GM23248 (cell line): ENCODE measurements at regions not wholly inside any gene's neighbourhood (a gene's known extent, or its start where the extent isn't known, plus 50 kb on each side); places are given as distances from the start of the nearest gene placed in this dataset.

Source experiments
- DNase-seq: peaks from one replicate; pipeline ENCODE4 v3.0.0-alpha.2; 2015
- H2AFZ ChIP-seq: fragments of 200-600 bp; sonication (generic); 2 replicates; pipeline ENCODE4 v1.6.1; 2016; ENCODE audit warnings: antibody characterized with exemption
- H3F3A ChIP-seq: fragments of 200-600 bp; sonication (generic); 2 replicates; pipeline ENCODE4 v1.6.1; 2016; ENCODE audit warnings: mild to moderate bottlenecking, antibody characterized with exemption, mixed run types; ENCODE audit not compliant: insufficient read depth
- H3K27ac ChIP-seq: fragments of 200-600 bp; sonication (generic); 2 replicates; pipeline ENCODE4 v1.5.1; 2016; ENCODE audit warnings: mild to moderate bottlenecking
- H3K27me3 ChIP-seq: fragments of 200-600 bp; sonication (generic); replicated peaks from 2 replicates; pipeline ENCODE4 v1.6.1; 2016; ENCODE audit warnings: mild to moderate bottlenecking; ENCODE audit not compliant: insufficient read depth
- H3K36me3 ChIP-seq: fragments of 200-600 bp; sonication (generic); 2 replicates; pipeline ENCODE4 v1.6.1; 2016; ENCODE audit warnings: low read depth, mild to moderate bottlenecking
- H3K4me1 ChIP-seq: fragments of 200-600 bp; sonication (generic); 2 replicates; pipeline ENCODE4 v1.6.1; 2016; ENCODE audit warnings: mild to moderate bottlenecking; ENCODE audit not compliant: insufficient read depth
- H3K4me2 ChIP-seq: fragments of 200-600 bp; sonication (generic); one replicate; pipeline ENCODE4 v1.6.1; 2016; ENCODE audit warnings: mild to moderate bottlenecking; ENCODE audit not compliant: unreplicated experiment
- H3K4me3 ChIP-seq: fragments of 200-600 bp; sonication (generic); 2 replicates; pipeline ENCODE4 v1.5.1; 2016; ENCODE audit warnings: mild to moderate bottlenecking
- H3K79me2 ChIP-seq: fragments of 200-600 bp; sonication (generic); 2 replicates; pipeline ENCODE4 v1.6.1; 2016; ENCODE audit warnings: mild to moderate bottlenecking; ENCODE audit not compliant: insufficient read depth
- H3K9ac ChIP-seq: fragments of 200-600 bp; sonication (generic); 2 replicates; pipeline ENCODE4 v1.6.1; 2016; ENCODE audit warnings: mild to moderate bottlenecking
- H3K9me2 ChIP-seq: fragments of 200-600 bp; sonication (generic); 2 replicates; pipeline ENCODE4 v1.6.1; 2016; ENCODE audit warnings: mixed run types, mild to moderate bottlenecking, moderate library complexity; ENCODE audit not compliant: insufficient read depth
- H3K9me3 ChIP-seq: fragments of 200-600 bp; sonication (generic); one replicate; pipeline ENCODE4 v1.6.1; 2017; ENCODE audit warnings: low read depth
- H4K20me1 ChIP-seq: fragments of 200-600 bp; sonication (generic); 2 replicates; pipeline ENCODE4 v1.6.0; 2016; ENCODE audit not compliant: insufficient read depth
- EZH2 ChIP-seq: fragments of 200-600 bp; sonication (generic); IDR thresholded peaks from 2 replicates; pipeline ENCODE4 v1.6.1; 2018; ENCODE audit warnings: antibody characterized with exemption, mild to moderate bottlenecking; ENCODE audit not compliant: insufficient read depth, poor library complexity, severe bottlenecking
- EZH2phosphoT487 ChIP-seq: fragments of 200-600 bp; sonication (generic); IDR thresholded peaks from 2 replicates; pipeline ENCODE4 v1.6.1; 2018; ENCODE audit warnings: antibody characterized with exemption, moderate library complexity, mild to moderate bottlenecking, low read depth; ENCODE audit not compliant: insufficient read depth
- WGBS, 2 experiments: methylation state at CpG; one replicate each; pipeline ENCODE4 v1.1.6; 2015 to 2017; ENCODE audit warnings: low lambda C conversion rate in 2 of 2, low coverage in 1 of 2; ENCODE audit errors: missing lambda C conversion rate in 2 of 2; 5-methylcytosine and 5-hydroxymethylcytosine counted together
- in situ Hi-C: fragments of 300-500 bp; cut with MboI; formaldehyde crosslinking; loops from 2 replicates; pipeline ENCODE4 v1.15.0; 2020

GRCh38 chr4:159632031-159632430 is 529.2 kb downstream of the RAPGEF2 start:
- Histone ChIP-seq H3K9ac (no peak overlapping the region), H3F3A (no peaks in the 10 kb centered on the region), H3K4me3 (no peak overlapping the region), H3K36me3 (no peaks in the 10 kb centered on the region), H3K9me3 (no peaks in the 10 kb centered on the region), H2AFZ (no peak overlapping the region), H3K27ac (no peak overlapping the region), H3K4me2 (no peak overlapping the region), H3K27me3 (no peaks in the 10 kb centered on the region), H3K9me2 (no peaks in the 10 kb centered on the region), H3K79me2 (no peaks in the 10 kb centered on the region), H3K4me1 (no peaks in the 10 kb centered on the region), H4K20me1 (no peaks in the 10 kb centered on the region)
- in situ Hi-C loops: no loop called here
- WGBS, 2 experiments: 4 to 10% methylated on average over 1 of the region's 1 CpG
- TF ChIP-seq EZH2: no peak
- TF ChIP-seq EZH2phosphoT487: no peak
- DNase-seq: no peak

GRCh38 chr4:159639671-159640323 is 536.9 kb downstream of the RAPGEF2 start:
- DNase-seq: no peak
- H2AFZ ChIP-seq: no peak overlapping the region
- no peaks in the 10 kb centered on the region for H3K36me3 ChIP-seq
- H3K27me3 ChIP-seq: no peaks in the 10 kb centered on the region
- no peaks in the 10 kb centered on the region for H3K79me2 ChIP-seq
- no peaks in the 10 kb centered on the region for H3K9me3 ChIP-seq
- no peak for TF ChIP-seq EZH2phosphoT487
- TF ChIP-seq EZH2: no peak
- no peaks in the 10 kb centered on the region for H3K9me2 ChIP-seq
- no peaks in the 10 kb centered on the region for H3K4me1 ChIP-seq
- WGBS, 2 experiments: 16 to 19% methylated on average over 5 of the region's 5 CpGs
- H3F3A ChIP-seq: no peaks in the 10 kb centered on the region
- no peak overlapping the region for H3K4me3 ChIP-seq
- no peak overlapping the region for H3K27ac ChIP-seq
- H4K20me1 ChIP-seq: no peaks in the 10 kb centered on the region
- no peak overlapping the region for H3K4me2 ChIP-seq
- H3K9ac ChIP-seq: no peak overlapping the region
- in situ Hi-C loops: no loop called here

- H2AFZ ChIP-seq: no peak overlapping the region
- H3K79me2 ChIP-seq: no peaks in the 10 kb centered on the region
- no peaks in the 10 kb centered on the region for H3F3A ChIP-seq
- H3K27ac ChIP-seq: no peak overlapping the region
- no peak for DNase-seq
- no peaks in the 10 kb centered on the region for H3K9me2 ChIP-seq
- H3K4me1 ChIP-seq: no peaks in the 10 kb centered on the region
- no peaks in the 10 kb centered on the region for H4K20me1 ChIP-seq
- no peaks in the 10 kb centered on the region for H3K27me3 ChIP-seq
- H3K4me3 ChIP-seq: no peak overlapping the region
- H3K4me2 ChIP-seq: no peak overlapping the region
- H3K9ac ChIP-seq: no peak overlapping the region
- H3K9me3 ChIP-seq: no peaks in the 10 kb centered on the region
- TF ChIP-seq EZH2 (no peak), EZH2phosphoT487 (no peak)
- in situ Hi-C loops: no loop called here
- H3K36me3 ChIP-seq: no peaks in the 10 kb centered on the region
Measured at GRCh38 chr4:159649237-159649636, 546.4 kb downstream of the RAPGEF2 start.

GRCh38 chr4:159652871-159653270 is 550.0 kb downstream of the RAPGEF2 start:
- no peak overlapping the region for H2AFZ ChIP-seq
- WGBS, 2 experiments: 0% methylated on average over 1 of the region's 1 CpG
- H3K4me2 ChIP-seq: no peak overlapping the region
- H3K27me3 ChIP-seq: no peaks in the 10 kb centered on the region
- in situ Hi-C loops: no loop called here
- H3K79me2 ChIP-seq: no peaks in the 10 kb centered on the region
- DNase-seq: no peak
- no peak for TF ChIP-seq EZH2
- TF ChIP-seq EZH2phosphoT487: no peak
- no peaks in the 10 kb centered on the region for H3K36me3 ChIP-seq
- H3F3A ChIP-seq: no peaks in the 10 kb centered on the region
- no peak overlapping the region for H3K27ac ChIP-seq
- H3K9ac ChIP-seq: no peak overlapping the region
- H4K20me1 ChIP-seq: no peaks in the 10 kb centered on the region
- no peaks in the 10 kb centered on the region for H3K9me2 ChIP-seq
- H3K9me3 ChIP-seq: no peaks in the 10 kb centered on the region
- H3K4me1 ChIP-seq: no peaks in the 10 kb centered on the region
- H3K4me3 ChIP-seq: no peak overlapping the region

- 4 to 7% methylated on average over 1 of the region's 1 CpG for whole genome bisulfite sequencing, 2 experiments
Measured at GRCh38 chr4:159655547-159655946, 552.7 kb downstream of the RAPGEF2 start.

More at GRCh38 chr4:159655547-159655946, 552.7 kb downstream of the RAPGEF2 start:
- in situ Hi-C loops: no loop called here
- H3K4me2 ChIP-seq: no peak overlapping the region
- H4K20me1 ChIP-seq: no peaks in the 10 kb centered on the region
- no peak for DNase-seq
- H3K9ac ChIP-seq: no peak overlapping the region
- no peak overlapping the region for H3K4me3 ChIP-seq
- H3K4me1 ChIP-seq: no peaks in the 10 kb centered on the region
- H3F3A ChIP-seq: no peaks in the 10 kb centered on the region
- no peaks in the 10 kb centered on the region for H3K9me2 ChIP-seq
- TF ChIP-seq EZH2phosphoT487 (no peak), EZH2 (no peak)
- H3K36me3 ChIP-seq: no peaks in the 10 kb centered on the region
- no peak overlapping the region for H3K27ac ChIP-seq
- no peak overlapping the region for H2AFZ ChIP-seq
- H3K27me3 ChIP-seq: no peaks in the 10 kb centered on the region
- no peaks in the 10 kb centered on the region for H3K9me3 ChIP-seq
- no peaks in the 10 kb centered on the region for H3K79me2 ChIP-seq
